CD4-positive, alpha-beta T cell (primary cell): ENCODE measurements at regions not wholly inside any gene's neighbourhood (a gene's known extent, or its start where the extent isn't known, plus 50 kb on each side); places are given as distances from the start of the nearest gene placed in this dataset.

ENCODE experiments used
- ATAC-seq: fragments of 200-7000 bp; cut with Tn5 transposase; one replicate; pipeline ENCODE4 v1.10.0; 2022; ENCODE audit warnings: mild to moderate bottlenecking; ENCODE audit not compliant: poor library complexity
- CTCF ChIA-PET: fragments of 350-600 bp; sonication (Branson Sonifier 250); formaldehyde crosslinking; loops from one replicate; lab custom pipeline; 2021; ENCODE audit warnings: antibody characterized with exemption, inconsistent platforms; lab: Charles Lee
- POLR2A ChIA-PET: fragments of 350-600 bp; sonication (Branson Sonifier 250); formaldehyde crosslinking; loops from one replicate; lab custom pipeline; 2021; ENCODE audit warnings: antibody characterized with exemption, inconsistent platforms; lab: Charles Lee
- DNase-seq, 14 experiments: peaks; one replicate each; pipeline ENCODE4 v3.0.0-alpha.2; 2013 to 2020; ENCODE audit warnings: mixed read lengths in 2 of 14
- H3K27ac ChIP-seq, 2 donors: one replicate each; pipeline versions ENCODE4 v1.5.1 to v1.7.0; 2013; ENCODE audit warnings: low read length in 2 of 2, low read depth in 1 of 2, mild to moderate bottlenecking in 1 of 2
- H3K27me3 ChIP-seq, 2 experiments: 1 replicate in 1 of 2; 2 replicates in 1 of 2; pipeline versions ENCODE4 v1.6.1 to v1.7.0; 2013; ENCODE audit warnings: low read length in 2 of 2, control low read depth in 1 of 2, mild to moderate bottlenecking in 1 of 2, moderate library complexity in 1 of 2; ENCODE audit not compliant: insufficient read depth in 2 of 2, control insufficient read depth in 1 of 2
- H3K36me3 ChIP-seq: one replicate; pipeline ENCODE4 v1.6.1; 2013; ENCODE audit warnings: low read length, control low read depth; ENCODE audit not compliant: insufficient read depth
- H3K4me1 ChIP-seq: one replicate; pipeline ENCODE4 v1.6.1; 2013; ENCODE audit warnings: low read length, control low read depth; ENCODE audit not compliant: insufficient read depth
- H3K4me3 ChIP-seq: one replicate; pipeline ENCODE4 v1.5.1; 2013; ENCODE audit warnings: mild to moderate bottlenecking, low read length, moderate library complexity
- H3K9me3 ChIP-seq, 2 experiments: 1 replicate in 1 of 2; 2 replicates in 1 of 2; pipeline versions ENCODE4 v1.6.1 to v1.7.0; 2013; ENCODE audit warnings: low read length in 2 of 2, mild to moderate bottlenecking in 2 of 2, control low read depth in 1 of 2, moderate library complexity in 1 of 2; ENCODE audit not compliant: control insufficient read depth in 1 of 2, insufficient read depth in 1 of 2
- H3K27ac Mint-ChIP-seq: one replicate; pipeline ENCODE4 v1.8.0; 2020; ENCODE audit warnings: mixed read lengths
- H3K27me3 Mint-ChIP-seq: one replicate; pipeline ENCODE4 v1.8.0; 2021; ENCODE audit warnings: mixed read lengths
- H3K36me3 Mint-ChIP-seq: one replicate; pipeline ENCODE4 v1.8.0; 2021; ENCODE audit warnings: low read depth, mixed read lengths
- H3K4me1 Mint-ChIP-seq: one replicate; pipeline ENCODE4 v1.8.0; 2021; ENCODE audit warnings: low read depth, mixed read lengths
- H3K4me3 Mint-ChIP-seq: one replicate; pipeline ENCODE4 v1.8.0; 2020; ENCODE audit warnings: mild to moderate bottlenecking, mixed read lengths
- H3K9me3 Mint-ChIP-seq: one replicate; pipeline ENCODE4 v1.8.0; 2020; ENCODE audit warnings: mixed read lengths
- CTCF ChIP-seq: fragments of 200-600 bp; IDR thresholded peaks from one replicate; pipeline ENCODE4 v1.8.0; 2022; ENCODE audit warnings: antibody characterized with exemption, mild to moderate bottlenecking
- intact Hi-C, 2 experiments: fragments of 100-400 bp; cut with DNase I in 1 of 2; cut with micrococcal nuclease in 1 of 2; formaldehyde crosslinking; loops; one replicate each; pipeline versions ENCODE4 v1.15.1 to v1.9.0; 2023 to 2025; cut with DNase I, micrococcal nuclease

DNA sequence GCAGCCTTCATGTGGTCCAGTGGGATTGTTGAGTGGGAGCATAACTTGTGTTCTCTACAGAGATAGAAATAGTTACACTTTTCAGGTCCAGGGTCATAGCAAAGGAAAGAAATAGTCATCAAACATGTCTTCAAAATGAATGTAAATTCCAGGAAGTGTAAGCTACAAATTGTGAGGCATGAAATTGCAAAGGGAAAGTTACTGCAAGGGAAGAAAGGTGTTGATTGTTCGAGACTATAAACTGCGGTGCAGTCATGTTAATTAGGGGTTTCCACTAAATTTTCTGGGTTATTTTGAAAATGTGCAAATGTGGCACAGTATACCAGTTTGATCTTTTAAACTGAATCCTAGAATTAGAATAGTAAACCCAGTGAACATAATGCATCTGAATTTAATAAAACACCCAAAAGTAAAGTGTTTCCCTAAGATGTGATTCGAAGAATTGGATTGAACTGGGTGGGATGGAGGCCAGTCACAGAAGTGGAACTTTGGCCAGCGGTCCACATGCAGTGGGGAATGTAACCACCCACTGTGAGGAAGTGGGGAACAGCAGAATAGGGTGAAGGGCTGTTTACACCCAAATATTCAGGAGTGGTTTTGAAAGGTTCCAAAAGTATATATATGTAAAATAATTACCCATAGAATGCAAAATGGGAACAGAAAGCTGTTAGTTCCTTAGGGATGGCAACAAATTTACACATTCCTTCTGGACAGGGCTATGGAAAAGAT, 126.5 kb upstream of the CCDC68 start:
- ATAC-seq = no peak
- H3K27me3 ChIP-seq = no peaks in the 10 kb centered on the region
- no peaks in the 10 kb centered on the region for H3K9me3 ChIP-seq
- no peak for DNase-seq
- no peak overlapping the region for H3K27ac ChIP-seq
- no peaks in the 10 kb centered on the region for H3K36me3 ChIP-seq
- no peaks in the 10 kb centered on the region for H3K4me1 ChIP-seq
- no peak for TF ChIP-seq CTCF
- Mint-ChIP-seq H3K4me3 (no peak overlapping the region), H3K9me3 (no peaks in the 10 kb centered on the region), H3K4me1 (no peaks in the 10 kb centered on the region), H3K27ac (no peak overlapping the region), H3K36me3 (no peaks in the 10 kb centered on the region), H3K27me3 (peaks cover 8% of the 10 kb centered on the region)
- CTCF ChIA-PET = no interaction called here
- H3K4me3 ChIP-seq = no peak overlapping the region
- POLR2A ChIA-PET = no interaction called here
- intact Hi-C loops = no loop called here

DNA sequence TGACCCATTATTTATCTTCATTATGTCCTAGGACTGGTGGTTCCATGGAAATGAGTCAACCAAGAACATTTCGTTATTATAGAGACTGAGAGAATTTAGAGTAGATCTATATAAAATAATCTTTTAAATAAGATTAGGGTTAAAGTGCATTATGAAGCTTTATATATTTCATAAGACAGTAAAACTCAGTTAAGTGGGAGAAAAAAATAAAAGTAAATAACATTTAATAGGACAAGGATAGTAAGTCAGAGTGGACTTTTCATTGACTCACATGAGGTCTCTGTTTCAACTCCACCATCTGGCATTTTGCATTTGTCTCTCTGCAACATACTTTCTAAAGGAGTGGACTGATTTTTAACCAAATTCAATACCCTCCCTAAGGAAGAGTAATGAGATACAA, 125.3 kb upstream of the CCDC68 start:
- no peak for ATAC-seq
- Mint-ChIP-seq H3K27me3 (peaks cover 8% of the 10 kb centered on the region), H3K27ac (no peak overlapping the region), H3K4me1 (no peaks in the 10 kb centered on the region), H3K4me3 (no peak overlapping the region), H3K36me3 (no peaks in the 10 kb centered on the region), H3K9me3 (no peaks in the 10 kb centered on the region)
- Histone ChIP-seq H3K4me3 (no peak overlapping the region), H3K27me3 (peaks cover 0 to 6% of the 10 kb centered on the region in 2 experiments), H3K36me3 (no peaks in the 10 kb centered on the region), H3K4me1 (no peaks in the 10 kb centered on the region), H3K9me3 (peaks cover 0 to 4% of the 10 kb centered on the region in 2 experiments), H3K27ac (no peak overlapping the region)
- intact Hi-C loops = no loop called here
- TF ChIP-seq CTCF = no peak
- CTCF ChIA-PET = no interaction called here
- POLR2A ChIA-PET = no interaction called here
- DNase-seq = no peak

- H3K4me1 ChIP-seq = no peaks in the 10 kb centered on the region
- no peak overlapping the region for H3K27ac Mint-ChIP-seq
- peaks cover 0 to 6% of the 10 kb centered on the region in 2 experiments for H3K27me3 ChIP-seq
- ChIA-PET CTCF (no interaction called here), POLR2A (no interaction called here)
- no peak overlapping the region for H3K4me3 ChIP-seq
- peaks cover 8% of the 10 kb centered on the region for H3K27me3 Mint-ChIP-seq
- no peaks in the 10 kb centered on the region for H3K36me3 ChIP-seq
- no peak for DNase-seq
- H3K9me3 Mint-ChIP-seq = no peaks in the 10 kb centered on the region
- H3K27ac ChIP-seq = no peak overlapping the region
- no peaks in the 10 kb centered on the region for H3K36me3 Mint-ChIP-seq
- TF ChIP-seq CTCF = no peak
- H3K4me3 Mint-ChIP-seq = no peak overlapping the region
- H3K4me1 Mint-ChIP-seq = no peaks in the 10 kb centered on the region
- H3K9me3 ChIP-seq = peaks cover 0 to 6% of the 10 kb centered on the region in 2 experiments
- intact Hi-C loops = no loop called here
- ATAC-seq = no peak
Measured at GRCh38 chr18:55083461-55083860, 124.2 kb upstream of the CCDC68 start.
